H1 (cell line): ENCODE measurements at regions not wholly inside any gene's neighbourhood (a gene's known extent, or its start where the extent isn't known, plus 50 kb on each side); places are given as distances from the start of the nearest gene placed in this dataset.
A peak's percentile ranks its signal among the peaks of the same experiment; 100 is the strongest.

Experiments
- CTCF ChIA-PET: fragments of 300-600 bp; sonication (Branson Sonifier 250); formaldehyde crosslinking; loops from one replicate; lab custom pipeline; 2021; ENCODE audit not compliant: partially characterized antibody; lab: Charles Lee
- POLR2A ChIA-PET: fragments of 300-600 bp; sonication (Branson Sonifier 250); formaldehyde crosslinking; loops from one replicate; lab custom pipeline; 2021; ENCODE audit warnings: inconsistent platforms; ENCODE audit not compliant: partially characterized antibody; lab: Charles Lee
- DNase-seq, 2 experiments: peaks; one replicate each; pipeline versions ENCODE4 v3.0.0 to v3.0.0-alpha.2; 2010 to 2022; ENCODE audit warnings: low spot score in 2 of 2, low read depth in 1 of 2, mixed read lengths in 1 of 2
- FAIRE-seq: peaks from 2 replicates; lab custom pipeline; 2011; peaks lifted over from hg19 to GRCh38; lab: Jason Lieb, UNC
- H2AFZ ChIP-seq: 2 replicates; pipeline ENCODE4 v1.8.1; 2012; ENCODE audit warnings: low read length, inconsistent platforms
- H2AK5ac ChIP-seq: 2 replicates; pipeline ENCODE4 v1.6.1; 2013; ENCODE audit warnings: low read depth, low read length
- H2BK120ac ChIP-seq: replicated peaks from 2 replicates; pipeline ENCODE3; 2013; ENCODE audit warnings: low read depth, low read length, inconsistent platforms
- H2BK12ac ChIP-seq: 2 replicates; pipeline ENCODE4 v1.6.1; 2013; ENCODE audit warnings: low read depth, low read length
- H2BK15ac ChIP-seq: 2 replicates; pipeline ENCODE4 v1.6.1; 2013; ENCODE audit warnings: low read length
- H2BK20ac ChIP-seq: 2 replicates; pipeline ENCODE4 v1.6.1; 2013; ENCODE audit warnings: low read length
- H2BK5ac ChIP-seq: 2 replicates; pipeline ENCODE4 v1.6.1; 2013; ENCODE audit warnings: low read depth, low read length
- H3K14ac ChIP-seq: 2 replicates; pipeline ENCODE4 v1.6.1; 2013; ENCODE audit warnings: inconsistent platforms; ENCODE audit not compliant: insufficient read length
- H3K18ac ChIP-seq: 2 replicates; pipeline ENCODE4 v1.6.1; 2013; ENCODE audit warnings: low read length; ENCODE audit errors: extremely low read depth
- H3K23ac ChIP-seq: 2 replicates; pipeline ENCODE4 v1.6.1; 2013; ENCODE audit warnings: inconsistent platforms; ENCODE audit not compliant: insufficient read length
- H3K23me2 ChIP-seq: 2 replicates; pipeline ENCODE4 v1.6.1; 2013; ENCODE audit warnings: low read depth, low read length
- H3K27ac ChIP-seq: 2 replicates; pipeline ENCODE4 v1.6.1; 2011; ENCODE audit warnings: low read depth, low read length, inconsistent platforms
- H3K27me3 ChIP-seq, 4 experiments: replicated peaks in 1 of 4; 1 replicate in 1 of 4; 2 replicates in 3 of 4; pipeline versions ENCODE4 v1.6.1 to v1.8.1; 2011 to 2013; ENCODE audit warnings: low read length in 3 of 4, mild to moderate bottlenecking in 3 of 4, inconsistent platforms in 2 of 4, mixed read lengths in 2 of 4, moderate library complexity in 1 of 4; ENCODE audit not compliant: control insufficient read depth in 3 of 4, insufficient read depth in 3 of 4; ENCODE audit errors: extremely low read depth in 1 of 4
- H3K36me3 ChIP-seq, 4 experiments: 2 replicates each; pipeline versions ENCODE4 v1.6.1 to v1.8.1; 2011 to 2013; ENCODE audit warnings: mild to moderate bottlenecking in 4 of 4, low read length in 3 of 4, moderate library complexity in 2 of 4, control low read depth in 1 of 4, inconsistent platforms in 1 of 4; ENCODE audit not compliant: insufficient read depth in 4 of 4, control insufficient read depth in 2 of 4
- H3K4ac ChIP-seq: replicated peaks from 2 replicates; pipeline ENCODE3; 2013; ENCODE audit warnings: low read length, low read depth, mixed read lengths, inconsistent platforms; ENCODE audit not compliant: insufficient read length
- H3K4me1 ChIP-seq, 4 experiments: replicated peaks in 1 of 4; 1 replicate in 1 of 4; 2 replicates in 3 of 4; pipeline versions ENCODE4 v1.6.1 to v1.8.1; 2011 to 2013; ENCODE audit warnings: low read length in 3 of 4, inconsistent platforms in 2 of 4, mixed read lengths in 1 of 4; ENCODE audit not compliant: insufficient read depth in 4 of 4, control insufficient read depth in 3 of 4
- H3K4me2 ChIP-seq, 2 experiments: 2 replicates each; pipeline versions ENCODE4 v1.6.1 to v1.8.1; 2011 to 2013; ENCODE audit warnings: low read depth in 2 of 2, low read length in 2 of 2, control low read depth in 1 of 2, inconsistent platforms in 1 of 2, mild to moderate bottlenecking in 1 of 2; ENCODE audit not compliant: insufficient read depth in 1 of 2
- H3K4me3 ChIP-seq, 4 experiments: fragments of 200-600, 300-600 bp in 1 of 4; sonication (generic), shearing (Covaris generic), sonication (Bioruptor Twin) in 1 of 4; 2 replicates each; pipeline versions ENCODE4 v1.5.1 to v1.8.1; 2011 to 2016; ENCODE audit warnings: low read length in 4 of 4, low read depth in 3 of 4, control low read depth in 2 of 4, inconsistent platforms in 2 of 4, mild to moderate bottlenecking in 2 of 4, mixed read lengths in 1 of 4, moderate library complexity in 1 of 4; ENCODE audit not compliant: insufficient read depth in 2 of 4; ENCODE audit errors: extremely low read depth in 1 of 4
- H3K56ac ChIP-seq: replicated peaks from 2 replicates; pipeline ENCODE3; 2013; ENCODE audit warnings: low read depth, mild to moderate bottlenecking, mixed read lengths, low read length, inconsistent platforms; ENCODE audit not compliant: insufficient read length
- H3K79me1 ChIP-seq: 2 replicates; pipeline ENCODE4 v1.6.1; 2013; ENCODE audit warnings: low read depth, low read length, control low read depth
- H3K79me2 ChIP-seq, 2 experiments: 2 replicates each; pipeline versions ENCODE4 v1.6.1 to v1.8.1; 2012 to 2013; ENCODE audit warnings: low read length in 2 of 2, mild to moderate bottlenecking in 2 of 2, inconsistent platforms in 1 of 2; ENCODE audit not compliant: insufficient read depth in 2 of 2, control insufficient read depth in 1 of 2
- H3K9ac ChIP-seq, 4 experiments: replicated peaks in 1 of 4; 1 replicate in 1 of 4; 2 replicates in 3 of 4; pipeline versions ENCODE4 v1.6.1 to v1.8.1; 2011 to 2013; ENCODE audit warnings: low read depth in 3 of 4, low read length in 3 of 4, control low read depth in 2 of 4, mild to moderate bottlenecking in 2 of 4, moderate library complexity in 2 of 4, inconsistent platforms in 1 of 4; ENCODE audit errors: extremely low read depth in 1 of 4
- H3K9me3 ChIP-seq, 2 experiments: 2 replicates each; pipeline versions ENCODE4 v1.6.1 to v1.8.1; 2012 to 2013; ENCODE audit warnings: mild to moderate bottlenecking in 2 of 2, moderate library complexity in 2 of 2, control low read depth in 1 of 2, inconsistent platforms in 1 of 2, low read depth in 1 of 2, low read length in 1 of 2, mixed read lengths in 1 of 2; ENCODE audit not compliant: insufficient read depth in 2 of 2
- H4K20me1 ChIP-seq, 2 experiments: replicated peaks in 1 of 2; 2 replicates each; pipeline versions ENCODE3 to v1.8.1; 2011 to 2013; ENCODE audit warnings: inconsistent platforms in 2 of 2, low read length in 2 of 2, mild to moderate bottlenecking in 1 of 2; ENCODE audit not compliant: insufficient read depth in 2 of 2, control insufficient read depth in 1 of 2
- H4K5ac ChIP-seq: 2 replicates; pipeline ENCODE4 v1.6.1; 2013; ENCODE audit warnings: low read length, low read depth, mixed read lengths, inconsistent platforms; ENCODE audit not compliant: insufficient read length
- H4K8ac ChIP-seq: 2 replicates; pipeline ENCODE4 v1.8.0; 2013; ENCODE audit warnings: mild to moderate bottlenecking, moderate library complexity, low read length, inconsistent platforms; ENCODE audit not compliant: insufficient read depth; ENCODE audit errors: extremely low read depth
- H4K91ac ChIP-seq: replicated peaks from 2 replicates; pipeline ENCODE3; 2013; ENCODE audit warnings: low read length, mixed read lengths, inconsistent platforms; ENCODE audit not compliant: insufficient read length
- KDM5A ChIP-seq: fragments of 200-600 bp; IDR thresholded peaks from 2 replicates; pipeline ENCODE4 v1.7.1; 2012; ENCODE audit warnings: mild to moderate bottlenecking, low read length, inconsistent platforms, mixed read lengths
- SRF ChIP-seq: IDR thresholded peaks from 2 replicates; pipeline ENCODE4 v1.6.1; 2011; ENCODE audit warnings: mild to moderate bottlenecking, low read depth, low read length, moderate library complexity
- WGBS, 2 experiments: shearing (Covaris generic) in 1 of 2; methylation state at CpG; one replicate each; pipeline versions ENCODE4 v1.1.6 to v1.1.7; 2013 to 2015; ENCODE audit warnings: low lambda C conversion rate in 2 of 2, mixed read lengths in 2 of 2, inconsistent platforms in 1 of 2, low coverage in 1 of 2, missing lambda C conversion rate in 1 of 2; ENCODE audit not compliant: insufficient replicate concordance in 2 of 2, insufficient coverage in 1 of 2, insufficient read length in 1 of 2; ENCODE audit errors: extremely low coverage in 1 of 2, missing lambda C conversion rate in 1 of 2; 5-methylcytosine and 5-hydroxymethylcytosine counted together

DNA sequence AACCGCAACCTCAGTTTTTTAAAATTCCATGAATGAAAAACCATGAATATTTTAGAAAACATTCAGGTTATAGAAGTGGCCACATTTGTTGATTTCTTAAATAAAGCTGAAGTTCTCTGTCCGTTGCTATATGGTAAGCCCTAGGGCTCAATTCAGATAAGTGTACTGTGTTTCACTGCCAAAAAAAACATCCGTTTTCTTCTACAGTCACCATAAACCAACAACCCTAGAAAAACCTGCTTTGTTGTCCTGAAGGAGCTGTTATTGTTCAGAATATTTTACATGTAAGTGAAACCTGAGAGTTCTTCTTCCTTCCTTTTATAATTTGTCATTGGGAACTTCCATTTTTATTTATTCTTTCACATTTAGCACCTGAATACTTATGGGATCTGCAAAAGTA lies 274.1 kb downstream of the TFAP2A start:
- no peak for FAIRE-seq
- WGBS, 2 experiments, result 88% methylated on average over 3 of the region's 3 CpGs; no CpG with 5 or more reads in 1 of the 2 experiments
- Histone ChIP-seq H3K27ac (no peak overlapping the region), H4K20me1 (no peaks in the 10 kb centered on the region), H3K27me3 (no peaks in the 10 kb centered on the region), H3K36me3 (no peaks in the 10 kb centered on the region), H4K91ac (no peak overlapping the region), H3K4me3 (no peak overlapping the region), H3K4ac (no peak overlapping the region), H2BK15ac (no peak overlapping the region), H3K56ac (no peak overlapping the region), H4K5ac (no peak overlapping the region), H3K9ac (no peak overlapping the region), H2BK20ac (no peak overlapping the region), H3K14ac (no peak overlapping the region), H2BK12ac (no peak overlapping the region), H3K79me2 (no peaks in the 10 kb centered on the region), H2AK5ac (no peak overlapping the region), H2AFZ (0 out of 2 replicates have a peak overlapping the region, but pooled peaks have one; percentile 64), H3K4me2 (no peak overlapping the region), H2BK120ac (no peak overlapping the region), H2BK5ac (no peak overlapping the region), H3K79me1 (no peaks in the 10 kb centered on the region), H3K23ac (no peak overlapping the region), H3K4me1 (no peaks in the 10 kb centered on the region), H3K18ac (no peak overlapping the region), H4K8ac (no peak overlapping the region), H3K23me2 (no peaks in the 10 kb centered on the region), H3K9me3 (no peaks in the 10 kb centered on the region; a peak in 1 of 4 replicates)
- no peak for DNase-seq
- no peak for TF ChIP-seq KDM5A
- TF ChIP-seq SRF, result no peak
- ChIA-PET CTCF (interaction anchor here (0.7 to 0.8 kb wide), 2 partner anchors 69 to 100 kb away, joined by 3 read pairs; no protein-coding TSS in a partner anchor), POLR2A (no interaction called here)
